ENCODE measurements at regions not wholly inside any gene's neighbourhood (a gene's known extent, or its start where the extent isn't known, plus 50 kb on each side); places are given as distances from the start of the nearest gene placed in this dataset.

- no peaks in the 10 kb centered on the region for H3K4me1 ChIP-seq (ENCODE audit: control insufficient read depth in 4 of 4, insufficient read depth in 4 of 4, low read length in 3 of 4)
- H3K36me3 ChIP-seq (ENCODE audit: control insufficient read depth in 4 of 4, insufficient read depth in 3 of 4, low read depth in 1 of 4, low read length in 3 of 4) = no peaks in the 10 kb centered on the region
- no peak for DNase-seq (ENCODE audit: low spot score)
- no peak for TF ChIP-seq CTCF (IDR thresholded peaks at IDR 0.05; ENCODE audit: low read depth, low read length, missing input control)
- no peak for TF ChIP-seq FOXA1 (IDR thresholded peaks at IDR 0.05)
- TF ChIP-seq FOXA2 (IDR thresholded peaks at IDR 0.05) = no peak
- no peak for TF ChIP-seq RXRA (IDR thresholded peaks at IDR 0.05)
- H3K27ac ChIP-seq (ENCODE audit: low read depth in 1 of 2, low read length in 2 of 2) = no peak overlapping the region
- WGBS = 84% methylated on average over 2 of the region's 2 CpGs
- H3K4me3 ChIP-seq (ENCODE audit: low read depth in 1 of 3, low read length in 3 of 3) = no peak overlapping the region
- H3K27me3 ChIP-seq (ENCODE audit: control insufficient read depth in 4 of 4, insufficient read depth in 4 of 4, low read length in 3 of 4) = peaks cover 0 to 3% (median 0%) of the 10 kb centered on the region in 4 donors
- H3K9me3 ChIP-seq (ENCODE audit: control insufficient read depth in 4 of 4, low read length in 3 of 4) = no peaks in the 10 kb centered on the region
- no peak overlapping the region for H3K9ac ChIP-seq (ENCODE audit: low read depth in 1 of 2, low read length in 2 of 2)
These were observed 291.1 kb downstream of the LMO7 start for GRCh38 chr13:75927183-75927669.

DNA sequence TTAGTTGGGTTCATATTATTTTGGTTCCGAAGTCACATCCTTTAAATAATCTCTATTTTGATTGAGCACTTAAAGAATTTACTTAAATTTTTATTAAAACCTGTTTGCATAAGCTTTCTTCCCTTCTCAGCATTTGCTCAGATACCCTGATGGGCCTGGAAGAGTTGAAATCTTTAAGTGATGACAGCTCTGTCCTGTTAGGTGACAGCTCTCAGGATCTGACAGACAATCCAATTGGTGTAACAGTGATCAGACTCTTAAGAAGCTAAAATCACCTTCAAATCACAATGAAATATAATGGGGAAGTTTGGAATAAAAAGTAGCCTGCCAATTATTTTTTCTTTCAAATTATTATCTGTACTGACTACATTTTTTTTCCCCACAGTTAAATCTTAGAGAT is 284.4 kb downstream of the LMO7 start:
- H3K36me3 ChIP-seq (ENCODE audit: control insufficient read depth in 4 of 4, insufficient read depth in 3 of 4, low read depth in 1 of 4, low read length in 3 of 4) = no peaks in the 10 kb centered on the region
- no peaks in the 10 kb centered on the region for H3K27me3 ChIP-seq (ENCODE audit: control insufficient read depth in 4 of 4, insufficient read depth in 4 of 4, low read length in 3 of 4)
- H3K4me3 ChIP-seq (ENCODE audit: low read depth in 1 of 3, low read length in 3 of 3) = no peak overlapping the region
- no peak overlapping the region for H3K27ac ChIP-seq (ENCODE audit: low read depth in 1 of 2, low read length in 2 of 2)
- no peaks in the 10 kb centered on the region for H3K4me1 ChIP-seq (ENCODE audit: control insufficient read depth in 4 of 4, insufficient read depth in 4 of 4, low read length in 3 of 4)
- H3K9ac ChIP-seq (ENCODE audit: low read depth in 1 of 2, low read length in 2 of 2) = no peak overlapping the region
- no peak for TF ChIP-seq HNF4A (conservative IDR thresholded peaks at IDR 0.05)
- DNase-seq (ENCODE audit: low spot score) = no peak
- H3K9me3 ChIP-seq (ENCODE audit: control insufficient read depth in 4 of 4, low read length in 3 of 4) = no peaks in the 10 kb centered on the region
- WGBS = 88% methylated on average over 1 of the region's 1 CpG

DNA sequence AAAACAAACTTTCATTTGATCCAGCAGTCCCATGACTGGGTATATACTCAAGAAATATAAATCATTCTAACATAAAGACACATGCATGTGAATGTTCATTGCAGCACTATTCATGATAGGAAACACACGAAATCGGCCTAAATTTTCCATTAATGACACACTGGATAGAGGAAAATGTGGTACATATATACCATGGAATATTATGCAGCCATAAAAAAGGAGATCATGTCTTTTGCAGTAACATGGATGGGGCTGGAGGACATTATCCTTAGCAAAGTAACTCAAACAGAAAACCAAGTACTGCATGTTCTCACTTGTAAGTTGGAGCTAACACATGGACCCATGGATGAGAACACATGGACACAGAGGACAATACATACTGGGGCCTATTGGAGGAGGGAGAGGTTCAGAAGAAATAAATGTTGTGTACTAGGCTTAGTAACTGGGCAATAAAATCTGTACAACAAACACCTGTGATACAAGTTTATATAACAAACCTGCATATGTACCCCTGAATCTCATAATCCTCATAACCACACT is 283.6 kb downstream of the LMO7 start:
- Histone ChIP-seq H3K4me3 (ENCODE audit: low read depth in 1 of 3, low read length in 3 of 3) (no peak overlapping the region), H3K9ac (ENCODE audit: low read depth in 1 of 2, low read length in 2 of 2) (no peak overlapping the region), H3K36me3 (ENCODE audit: control insufficient read depth in 4 of 4, insufficient read depth in 3 of 4, low read depth in 1 of 4, low read length in 3 of 4) (no peaks in the 10 kb centered on the region), H3K9me3 (ENCODE audit: control insufficient read depth in 4 of 4, low read length in 3 of 4) (no peaks in the 10 kb centered on the region), H3K4me1 (ENCODE audit: control insufficient read depth in 4 of 4, insufficient read depth in 4 of 4, low read length in 3 of 4) (no peaks in the 10 kb centered on the region), H3K27ac (ENCODE audit: low read depth in 1 of 2, low read length in 2 of 2) (no peak overlapping the region), H3K27me3 (ENCODE audit: control insufficient read depth in 4 of 4, insufficient read depth in 4 of 4, low read length in 3 of 4) (no peaks in the 10 kb centered on the region)
- WGBS = 61% methylated on average over 2 of the region's 2 CpGs
- DNase-seq (ENCODE audit: low spot score) = no peak
- no peak for TF ChIP-seq SP1 (IDR thresholded peaks at IDR 0.05)
- TF ChIP-seq, protein P1, sequence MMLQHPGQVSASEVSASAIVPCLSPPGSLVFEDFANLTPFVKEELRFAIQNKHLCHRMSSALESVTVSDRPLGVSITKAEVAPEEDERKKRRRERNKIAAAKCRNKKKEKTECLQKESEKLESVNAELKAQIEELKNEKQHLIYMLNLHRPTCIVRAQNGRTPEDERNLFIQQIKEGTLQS (IDR thresholded peaks at IDR 0.05) = no peak
- TF ChIP-seq, protein P2, sequence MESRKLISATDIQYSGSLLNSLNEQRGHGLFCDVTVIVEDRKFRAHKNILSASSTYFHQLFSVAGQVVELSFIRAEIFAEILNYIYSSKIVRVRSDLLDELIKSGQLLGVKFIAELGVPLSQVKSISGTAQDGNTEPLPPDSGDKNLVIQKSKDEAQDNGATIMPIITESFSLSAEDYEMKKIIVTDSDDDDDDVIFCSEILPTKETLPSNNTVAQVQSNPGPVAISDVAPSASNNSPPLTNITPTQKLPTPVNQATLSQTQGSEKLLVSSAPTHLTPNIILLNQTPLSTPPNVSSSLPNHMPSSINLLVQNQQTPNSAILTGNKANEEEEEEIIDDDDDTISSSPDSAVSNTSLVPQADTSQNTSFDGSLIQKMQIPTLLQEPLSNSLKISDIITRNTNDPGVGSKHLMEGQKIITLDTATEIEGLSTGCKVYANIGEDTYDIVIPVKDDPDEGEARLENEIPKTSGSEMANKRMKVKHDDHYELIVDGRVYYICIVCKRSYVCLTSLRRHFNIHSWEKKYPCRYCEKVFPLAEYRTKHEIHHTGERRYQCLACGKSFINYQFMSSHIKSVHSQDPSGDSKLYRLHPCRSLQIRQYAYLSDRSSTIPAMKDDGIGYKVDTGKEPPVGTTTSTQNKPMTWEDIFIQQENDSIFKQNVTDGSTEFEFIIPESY (IDR thresholded peaks at IDR 0.05) = no peak

DNA sequence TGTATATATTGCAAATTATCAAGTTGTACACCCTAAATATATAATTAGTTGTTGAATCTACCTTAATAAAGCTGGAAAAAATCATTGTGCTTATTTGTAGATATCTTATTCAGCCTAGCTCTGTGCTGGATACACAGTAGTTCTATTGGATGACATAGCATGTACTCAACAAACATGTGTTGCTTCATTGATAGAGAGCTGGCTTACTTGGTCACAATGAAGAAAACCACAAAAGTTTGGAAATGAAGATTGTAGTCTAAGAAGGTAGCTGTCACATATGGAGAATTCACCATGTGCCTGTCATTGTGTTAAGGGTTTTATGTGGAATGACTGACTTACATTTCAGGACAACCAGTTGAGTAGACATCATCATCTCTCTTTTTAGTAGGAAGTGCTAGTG is 278.9 kb downstream of the LMO7 start:
- Histone ChIP-seq H3K9me3 (ENCODE audit: control insufficient read depth in 4 of 4, low read length in 3 of 4) (no peaks in the 10 kb centered on the region), H3K27me3 (ENCODE audit: control insufficient read depth in 4 of 4, insufficient read depth in 4 of 4, low read length in 3 of 4) (no peaks in the 10 kb centered on the region), H3K4me3 (ENCODE audit: low read depth in 1 of 3, low read length in 3 of 3) (no peak overlapping the region), H3K4me1 (ENCODE audit: control insufficient read depth in 4 of 4, insufficient read depth in 4 of 4, low read length in 3 of 4) (no peaks in the 10 kb centered on the region), H3K27ac (ENCODE audit: low read depth in 1 of 2, low read length in 2 of 2) (no peak overlapping the region), H3K9ac (ENCODE audit: low read depth in 1 of 2, low read length in 2 of 2) (no peak overlapping the region), H3K36me3 (ENCODE audit: control insufficient read depth in 4 of 4, insufficient read depth in 3 of 4, low read depth in 1 of 4, low read length in 3 of 4) (no peaks in the 10 kb centered on the region)
- DNase-seq (ENCODE audit: low spot score) = no peak
- TF ChIP-seq RAD21 (IDR thresholded peaks at IDR 0.05) = no peak
- TF ChIP-seq HNF4G (IDR thresholded peaks at IDR 0.05) = no peak
- TF ChIP-seq, protein P1 (IDR thresholded peaks at IDR 0.05) = no peak
- no peak for TF ChIP-seq FOXA1 (IDR thresholded peaks at IDR 0.05)
- no peak for TF ChIP-seq YY1 (IDR thresholded peaks at IDR 0.05)
- no peak for TF ChIP-seq HNF4A (conservative IDR thresholded peaks at IDR 0.05)
- TF ChIP-seq NR2F2 (IDR thresholded peaks at IDR 0.05) = no peak
- TF ChIP-seq, protein P3, sequence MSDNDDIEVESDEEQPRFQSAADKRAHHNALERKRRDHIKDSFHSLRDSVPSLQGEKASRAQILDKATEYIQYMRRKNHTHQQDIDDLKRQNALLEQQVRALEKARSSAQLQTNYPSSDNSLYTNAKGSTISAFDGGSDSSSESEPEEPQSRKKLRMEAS (IDR thresholded peaks at IDR 0.05) = no peak
- TF ChIP-seq GABPA (IDR thresholded peaks at IDR 0.05 in 1 of 2, conservative IDR thresholded peaks at IDR 0.05 in 1 of 2) = no peak
- no peak for TF ChIP-seq FOXA2 (IDR thresholded peaks at IDR 0.05)
- TF ChIP-seq, protein P2 (IDR thresholded peaks at IDR 0.05) = no peak
- TF ChIP-seq RXRA (IDR thresholded peaks at IDR 0.05) = no peak

Data from liver (tissue), 8 donors.